OCI-LY3 (cell line): ENCODE measurements at regions not wholly inside any gene's neighbourhood (a gene's known extent, or its start where the extent isn't known, plus 50 kb on each side); places are given as distances from the start of the nearest gene placed in this dataset.

Experiments
- CTCF ChIP-seq: fragments of 200-600, 300-600 bp; sonication (generic); IDR thresholded peaks from 2 replicates; pipeline ENCODE4 v1.5.1; 2014; ENCODE audit warnings: antibody characterized with exemption, low read length, low read depth
- EZH2phosphoT487 ChIP-seq: fragments of 200-600 bp; shearing (Covaris generic); IDR thresholded peaks from 2 replicates; pipeline ENCODE4 v1.6.1; 2018; ENCODE audit warnings: antibody characterized with exemption, mixed run types, low read depth

GRCh38 chr14:83197271-83197670, 1663.6 kb upstream of the SEL1L start:
- no peak for TF ChIP-seq CTCF
- no peak for TF ChIP-seq EZH2phosphoT487
